Astrocyte of the cerebellum (primary cell): ENCODE measurements at regions not wholly inside any gene's neighbourhood (a gene's known extent, or its start where the extent isn't known, plus 50 kb on each side); places are given as distances from the start of the nearest gene placed in this dataset.
A peak's percentile ranks its signal among the peaks of the same experiment; 100 is the strongest.

Experiments used
- DNase-seq: peaks from one replicate; pipeline ENCODE4 v3.0.0-alpha.2; 2011; ENCODE audit warnings: low read depth
- H3K4me3 ChIP-seq: 2 replicates; pipeline ENCODE4 v1.5.1; 2011; ENCODE audit warnings: mild to moderate bottlenecking, low read depth, low read length, moderate library complexity
- in situ Hi-C: cut with HindIII; loops from 2 replicates; pipeline ENCODE4 v1.10.0; 2017; ENCODE audit warnings: low sequenced_read_pairs
- TF ChIP-seq, protein P1 (sequence below): IDR thresholded peaks from 2 replicates; pipeline ENCODE4 v1.5.1; 2012; ENCODE audit warnings: low read length, low read depth, moderate library complexity, mild to moderate bottlenecking; ENCODE audit errors: missing control alignments

DNA sequence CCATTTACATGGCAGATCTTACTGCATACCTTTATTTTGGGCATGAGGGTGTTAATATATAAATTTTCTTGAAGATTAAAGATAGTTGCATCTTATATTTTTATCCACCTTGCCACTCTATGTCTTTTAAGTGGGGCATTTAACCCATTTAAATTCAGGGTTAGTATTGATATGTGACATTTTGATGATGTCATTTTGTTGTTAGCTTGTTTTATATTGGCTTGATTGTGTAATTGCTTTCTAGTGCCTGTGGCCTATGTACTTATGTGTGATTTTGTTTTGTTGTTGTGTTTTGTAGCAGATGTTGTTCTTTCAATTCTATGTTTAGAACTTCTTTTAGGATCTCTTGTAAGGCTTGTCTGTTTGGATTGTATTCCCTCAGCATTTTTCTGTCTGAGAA lies 939.9 kb upstream of the CDH9 start:
- DNase-seq, result no peak
- TF ChIP-seq, protein P1, sequence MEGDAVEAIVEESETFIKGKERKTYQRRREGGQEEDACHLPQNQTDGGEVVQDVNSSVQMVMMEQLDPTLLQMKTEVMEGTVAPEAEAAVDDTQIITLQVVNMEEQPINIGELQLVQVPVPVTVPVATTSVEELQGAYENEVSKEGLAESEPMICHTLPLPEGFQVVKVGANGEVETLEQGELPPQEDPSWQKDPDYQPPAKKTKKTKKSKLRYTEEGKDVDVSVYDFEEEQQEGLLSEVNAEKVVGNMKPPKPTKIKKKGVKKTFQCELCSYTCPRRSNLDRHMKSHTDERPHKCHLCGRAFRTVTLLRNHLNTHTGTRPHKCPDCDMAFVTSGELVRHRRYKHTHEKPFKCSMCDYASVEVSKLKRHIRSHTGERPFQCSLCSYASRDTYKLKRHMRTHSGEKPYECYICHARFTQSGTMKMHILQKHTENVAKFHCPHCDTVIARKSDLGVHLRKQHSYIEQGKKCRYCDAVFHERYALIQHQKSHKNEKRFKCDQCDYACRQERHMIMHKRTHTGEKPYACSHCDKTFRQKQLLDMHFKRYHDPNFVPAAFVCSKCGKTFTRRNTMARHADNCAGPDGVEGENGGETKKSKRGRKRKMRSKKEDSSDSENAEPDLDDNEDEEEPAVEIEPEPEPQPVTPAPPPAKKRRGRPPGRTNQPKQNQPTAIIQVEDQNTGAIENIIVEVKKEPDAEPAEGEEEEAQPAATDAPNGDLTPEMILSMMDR, result no peak
- in situ Hi-C loops, result no loop called here
- no peak overlapping the region for H3K4me3 ChIP-seq

DNA sequence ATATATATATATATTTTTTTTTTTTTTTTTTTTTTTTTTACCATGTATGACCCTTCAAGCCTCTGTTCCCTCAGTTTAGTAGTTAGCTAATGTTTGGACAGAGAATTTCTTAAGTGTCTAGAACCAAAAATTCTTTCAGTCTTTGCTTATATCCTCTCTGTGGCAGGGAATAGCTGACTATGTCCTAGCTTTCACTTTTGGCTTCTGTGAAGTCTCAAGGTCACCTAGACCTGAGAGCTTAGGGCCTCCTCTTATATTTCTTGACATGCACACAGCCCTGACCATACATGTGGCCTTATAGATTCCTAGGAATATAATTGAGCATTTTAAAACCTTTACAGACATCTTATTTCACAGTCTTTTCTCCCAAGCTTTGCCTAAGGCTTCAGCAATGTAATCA lies 930.8 kb upstream of the CDH9 start:
- TF ChIP-seq, protein P1, result no peak
- no peak for DNase-seq
- no peak overlapping the region for H3K4me3 ChIP-seq
- in situ Hi-C loops, result no loop called here

DNA sequence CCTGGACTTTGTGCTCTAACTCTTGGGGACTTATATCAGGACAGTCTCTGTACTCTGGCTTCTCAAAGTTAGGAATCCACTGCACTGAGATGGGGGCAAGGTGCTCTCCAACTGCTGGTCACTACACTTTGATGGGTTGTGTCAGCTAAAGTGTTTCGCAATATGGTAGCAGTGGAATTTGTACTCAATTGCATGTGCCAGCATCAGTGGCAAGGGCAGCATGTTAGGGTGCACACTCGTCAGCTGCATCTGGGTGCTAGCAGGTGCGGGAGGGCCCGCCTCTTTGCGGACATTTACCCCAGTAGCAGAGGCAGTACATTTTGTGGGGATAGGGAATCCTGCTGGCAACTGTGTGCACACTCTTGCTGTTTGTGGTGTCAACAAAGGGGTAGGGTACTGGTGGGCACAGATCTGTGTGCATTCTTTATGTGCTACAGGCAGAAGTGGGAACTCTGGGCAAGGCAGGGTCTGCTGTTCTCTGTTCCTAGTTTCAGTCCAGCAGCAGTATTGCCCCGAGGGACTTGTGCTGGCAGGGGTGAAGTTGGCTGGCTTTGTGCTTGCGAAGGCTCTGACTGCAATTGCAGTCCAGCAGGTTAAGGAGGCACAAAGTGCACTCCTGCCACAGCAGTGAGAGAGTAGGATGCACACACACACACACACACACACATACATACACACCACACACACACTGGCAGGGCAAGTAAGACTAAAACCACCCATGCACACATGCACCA lies 924.8 kb upstream of the CDH9 start:
- DNase-seq, result no peak
- H3K4me3 ChIP-seq, result no peak overlapping the region
- TF ChIP-seq, protein P1, result no peak
- in situ Hi-C loops, result no loop called here

DNA sequence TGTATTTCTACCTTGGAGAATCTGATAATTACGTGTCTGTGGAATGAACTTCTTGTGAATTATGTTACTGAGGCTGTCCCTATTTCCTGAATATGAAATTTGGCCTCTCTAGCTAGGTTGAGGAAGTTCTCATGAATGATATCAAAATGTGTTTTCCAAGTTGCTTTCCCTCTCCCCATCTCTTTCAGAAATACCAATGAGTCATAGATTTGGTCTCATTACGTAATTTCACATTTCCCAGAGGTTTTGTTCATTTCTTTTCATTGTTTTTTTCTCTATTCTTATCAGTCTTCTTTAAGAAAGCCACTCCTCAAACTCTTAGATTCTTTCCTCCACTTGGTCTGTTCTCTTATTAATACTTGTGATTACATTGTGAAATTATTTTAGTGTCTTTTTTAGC lies 923.8 kb upstream of the CDH9 start:
- DNase-seq, result no peak
- TF ChIP-seq, protein P1, result no peak
- H3K4me3 ChIP-seq, result no peak overlapping the region
- in situ Hi-C loops, result no loop called here

DNA sequence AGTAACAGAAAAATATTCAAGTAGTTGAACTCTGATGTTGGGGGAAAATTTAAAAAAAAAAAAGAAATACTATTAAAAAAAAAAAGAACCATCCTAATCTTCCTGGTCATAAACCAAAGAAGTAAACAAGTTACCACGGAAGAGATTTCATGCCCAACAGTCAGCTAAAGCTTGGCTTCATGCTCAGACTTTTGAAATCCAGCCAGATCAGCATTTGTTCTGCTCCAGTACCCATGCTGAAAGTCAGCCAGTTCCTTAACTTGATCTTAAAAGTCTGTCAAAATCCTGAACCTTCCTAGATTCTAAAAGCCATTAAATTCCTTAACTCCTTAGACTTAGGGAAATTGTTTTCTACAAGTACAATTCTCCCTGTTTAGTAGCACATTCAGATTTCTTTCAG lies 908.7 kb upstream of the CDH9 start:
- in situ Hi-C loops, result no loop called here
- no peak overlapping the region for H3K4me3 ChIP-seq
- peak; percentile 53 for DNase-seq

DNA sequence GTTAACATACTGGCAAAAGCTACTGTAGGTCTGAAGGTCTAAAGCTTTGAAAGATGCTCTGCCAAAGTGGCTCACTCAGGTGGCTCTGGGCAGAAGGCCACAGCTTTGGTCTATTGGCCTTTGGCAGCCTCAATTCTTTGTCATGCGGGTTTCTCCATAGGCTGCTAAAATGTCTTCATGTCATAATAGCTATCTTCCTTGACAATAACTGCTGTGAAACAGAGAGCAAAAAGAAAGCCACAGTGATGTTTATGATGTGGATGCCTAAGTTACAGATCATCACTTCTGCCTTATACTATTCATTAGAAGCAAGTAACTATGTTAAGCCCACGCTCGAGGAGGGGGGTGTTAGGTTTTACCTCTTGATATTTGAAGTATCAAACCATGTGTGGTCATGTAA lies 906.1 kb upstream of the CDH9 start:
- no peak overlapping the region for H3K4me3 ChIP-seq
- in situ Hi-C loops, result no loop called here
- DNase-seq, result peak; percentile 69
- TF ChIP-seq, protein P1, result no peak

More for the DNA sequence above, 908.7 kb upstream of the CDH9 start:
- TF ChIP-seq, protein P1, result no peak
